BJ (cell line): ENCODE measurements at regions not wholly inside any gene's neighbourhood (a gene's known extent, or its start where the extent isn't known, plus 50 kb on each side); places are given as distances from the start of the nearest gene placed in this dataset.

Experiments used
- CTCF ChIA-PET: fragments of 350-600 bp; formaldehyde crosslinking; extraction: SDS; loops from one replicate; lab custom pipeline; 2021; ENCODE audit warnings: antibody characterized with exemption, inconsistent platforms; lab: Yijun Ruan, JAX
- POLR2A ChIA-PET: fragments of 300-600 bp; sonication (Branson Sonifier 250); formaldehyde crosslinking; extraction: SDS; loops from one replicate; lab custom pipeline; 2021; ENCODE audit warnings: antibody characterized with exemption; lab: Charles Lee
- DNase-seq: peaks from one replicate; pipeline ENCODE4 v3.0.0-alpha.2; 2011; ENCODE audit warnings: low read depth
- H3K27me3 ChIP-seq: 2 replicates; pipeline ENCODE4 v1.6.0; 2011; ENCODE audit warnings: low read length; ENCODE audit not compliant: control insufficient read depth, insufficient read depth
- H3K36me3 ChIP-seq: 2 replicates; pipeline ENCODE4 v1.5.1; 2011; ENCODE audit warnings: low read length; ENCODE audit not compliant: control insufficient read depth, insufficient read depth
- H3K4me3 ChIP-seq: 2 replicates; pipeline ENCODE4 v1.5.1; 2011; ENCODE audit warnings: low read depth, mild to moderate bottlenecking, control low read depth, low read length
- CTCF ChIP-seq: IDR thresholded peaks from 2 replicates; pipeline ENCODE4 v1.5.1; 2011; ENCODE audit warnings: low read depth, mild to moderate bottlenecking, control low read depth, inconsistent platforms, low read length, moderate library complexity; ENCODE audit not compliant: insufficient read depth

GRCh38 chr6:69601132-69601531, 195.7 kb downstream of the LMBRD1 start:
- no peak for TF ChIP-seq CTCF
- no peaks in the 10 kb centered on the region for H3K27me3 ChIP-seq
- H3K4me3 ChIP-seq, result no peak overlapping the region
- CTCF ChIA-PET, result no interaction called here
- no peak for DNase-seq
- no peaks in the 10 kb centered on the region for H3K36me3 ChIP-seq
- POLR2A ChIA-PET, result no interaction called here

- POLR2A ChIA-PET, result no interaction called here
- CTCF ChIA-PET, result no interaction called here
These were observed 202.4 kb downstream of the LMBRD1 start for GRCh38 chr6:69594405-69594804.

GRCh38 chr6:69593706-69594105, 203.1 kb downstream of the LMBRD1 start:
- no peak for DNase-seq
- no peaks in the 10 kb centered on the region for H3K36me3 ChIP-seq
- no peak overlapping the region for H3K4me3 ChIP-seq
- no peak for TF ChIP-seq CTCF
- CTCF ChIA-PET, result no interaction called here
- no peaks in the 10 kb centered on the region for H3K27me3 ChIP-seq
- POLR2A ChIA-PET, result no interaction called here

More at GRCh38 chr6:69594405-69594804, 202.4 kb downstream of the LMBRD1 start:
- no peak for TF ChIP-seq CTCF
- Histone ChIP-seq H3K4me3 (no peak overlapping the region), H3K36me3 (no peaks in the 10 kb centered on the region), H3K27me3 (no peaks in the 10 kb centered on the region)
- no peak for DNase-seq

- no peaks in the 10 kb centered on the region for H3K27me3 ChIP-seq
- H3K36me3 ChIP-seq, result no peaks in the 10 kb centered on the region
- no peak for TF ChIP-seq CTCF
- DNase-seq, result no peak
- POLR2A ChIA-PET, result no interaction called here
- H3K4me3 ChIP-seq, result no peak overlapping the region
- CTCF ChIA-PET, result no interaction called here
These were observed 207.2 kb downstream of the LMBRD1 start for GRCh38 chr6:69589626-69590025.

GRCh38 chr6:69584913-69585729, 211.7 kb downstream of the LMBRD1 start:
- ChIA-PET POLR2A (no interaction called here), CTCF (no interaction called here)
- Histone ChIP-seq H3K36me3 (no peaks in the 10 kb centered on the region), H3K27me3 (no peaks in the 10 kb centered on the region), H3K4me3 (no peak overlapping the region)
- no peak for TF ChIP-seq CTCF
- peak; percentile 8 for DNase-seq
